ENCODE measurements at regions not wholly inside any gene's neighbourhood (a gene's known extent, or its start where the extent isn't known, plus 50 kb on each side); places are given as distances from the start of the nearest gene placed in this dataset.

- TF ChIP-seq ZNF507 (tag; conservative IDR thresholded peaks at IDR 0.05) (no peak), CREB3L1 (IDR thresholded peaks at IDR 0.05; ENCODE audit: borderline replicate concordance, low read depth) (no peak), HDAC8 (tag; IDR thresholded peaks at IDR 0.05) (no peak), EGR1 (conservative IDR thresholded peaks at IDR 0.05) (no peak), MEF2A (IDR thresholded peaks at IDR 0.05; ENCODE audit: control insufficient read depth, low read depth, low read length) (no peak), FOSL1 (tag; conservative IDR thresholded peaks at IDR 0.05) (peak; percentile 29), WHSC1 (IDR thresholded peaks at IDR 0.05; ENCODE audit: low read length) (no peak), ZNF398 (CRISPR knock-in tag; IDR thresholded peaks at IDR 0.05) (no peak), FOXK1 (CRISPR knock-in tag; IDR thresholded peaks at IDR 0.05; ENCODE audit: borderline replicate concordance) (no peak), ZEB2 (IDR thresholded peaks at IDR 0.05) (peak; percentile 79), NFE2L1 (tag; IDR thresholded peaks at IDR 0.05; ENCODE audit: borderline replicate concordance, low read depth) (no peak), RCOR1 (IDR thresholded peaks at IDR 0.05; ENCODE audit: borderline replicate concordance in 1 of 2, low read depth in 2 of 2, low read length in 2 of 2) (peak in 1 of 2 experiments; percentile 68; a peak in 1 of 4 replicates), ZHX1 (conservative IDR thresholded peaks at IDR 0.05; ENCODE audit: low read length) (0 out of 2 replicates have a peak, but pooled peaks have one; percentile 20), RBFOX2 (IDR thresholded peaks at IDR 0.05; ENCODE audit: low read depth, low read length) (peak; percentile 68), SOX6 (IDR thresholded peaks at IDR 0.05) (peak; percentile 56), CTBP1 (IDR thresholded peaks at IDR 0.05; ENCODE audit: borderline replicate concordance) (peak; percentile 89), NFATC3 (IDR thresholded peaks at IDR 0.05) (no peak), TAL1 (IDR thresholded peaks at IDR 0.05) (peak; percentile 81), ETV1 (tag; conservative IDR thresholded peaks at IDR 0.05; ENCODE audit: low read depth) (peak; percentile 24; the same call in 1 of the 2 replicates), TFAP4 (CRISPR knock-in tag; IDR thresholded peaks at IDR 0.05; ENCODE audit: borderline replicate concordance) (peak; percentile 54; the same call in 1 of the 2 replicates), SRSF9 (IDR thresholded peaks at IDR 0.05; ENCODE audit: borderline replicate concordance, low read depth, low read length) (no peak), L3MBTL2 (IDR thresholded peaks at IDR 0.05) (no peak)
Observed at GRCh38 chr6:139533573-139534471, 159.4 kb upstream of the CITED2 start (continued).

Measured in K562 (cell line).